HG02642 (cell line): ENCODE measurements at regions not wholly inside any gene's neighbourhood (a gene's known extent, or its start where the extent isn't known, plus 50 kb on each side); places are given as distances from the start of the nearest gene placed in this dataset.
"Not testable (repeated sequence)": the region's sequence is repeated elsewhere in the genome, so short reads cannot be mapped to it uniquely, and the experiment has no call there.

Experiments used
- ATAC-seq: cut with Tn5 transposase; IDR thresholded peaks from one replicate; pipeline ENCODE4 v1.9.1; 2021; ENCODE audit warnings: mild to moderate bottlenecking; ENCODE audit not compliant: unreplicated experiment, poor library complexity

DNA sequence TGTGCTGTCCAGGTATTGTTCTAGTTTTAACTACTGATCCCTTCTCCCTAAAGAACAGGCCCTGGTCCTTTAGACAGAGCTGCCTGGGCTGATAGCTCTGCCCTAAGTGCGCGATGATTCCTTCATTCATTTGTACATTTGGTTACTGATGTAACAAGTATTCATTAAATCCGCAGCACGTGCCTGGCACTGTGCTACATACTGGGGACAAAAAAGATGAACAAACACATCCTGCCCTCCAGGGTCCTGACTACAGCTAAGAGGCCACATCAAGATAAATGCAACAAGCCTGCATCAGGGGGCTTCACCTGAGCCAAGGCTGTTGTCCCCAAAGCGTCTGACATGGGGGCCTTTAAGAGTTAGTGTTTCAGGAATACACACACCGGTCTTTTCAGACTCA is 99.0 kb upstream of the PODXL start:
- ATAC-seq: no peak

DNA sequence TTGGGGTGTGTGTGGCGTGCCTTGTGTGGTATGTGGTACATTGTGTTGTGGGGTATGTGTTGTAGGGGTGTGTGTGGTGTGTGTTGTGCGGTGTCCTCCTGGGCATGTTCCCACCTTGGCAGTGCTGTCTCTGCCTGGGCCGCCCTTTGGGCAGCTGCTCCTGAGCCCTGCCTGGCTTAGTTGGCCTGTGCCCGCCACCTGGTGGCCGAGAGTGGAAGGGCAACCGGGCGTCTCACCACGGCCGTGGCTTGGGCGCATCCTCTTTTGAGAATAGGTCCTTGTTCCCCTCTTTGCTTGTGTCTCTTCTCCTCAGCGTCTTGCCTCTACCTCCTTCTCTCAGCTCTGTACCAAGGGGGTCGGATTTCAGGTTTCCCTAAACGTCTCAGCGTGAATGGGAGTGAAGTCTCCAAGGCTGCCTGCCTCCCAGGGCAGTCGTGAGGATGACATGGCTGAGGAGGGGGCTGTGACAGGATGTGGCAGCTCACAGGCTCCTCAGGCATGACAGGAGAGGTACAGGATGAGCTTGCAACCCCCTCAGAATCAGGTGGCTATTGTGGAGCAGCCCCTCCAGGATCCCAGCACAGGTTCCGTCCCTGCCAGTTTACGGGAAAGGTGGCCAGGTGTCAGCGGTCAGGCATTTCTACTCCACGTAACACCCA is 98.4 kb upstream of the PODXL start:
- ATAC-seq: peak; percentile 85

DNA sequence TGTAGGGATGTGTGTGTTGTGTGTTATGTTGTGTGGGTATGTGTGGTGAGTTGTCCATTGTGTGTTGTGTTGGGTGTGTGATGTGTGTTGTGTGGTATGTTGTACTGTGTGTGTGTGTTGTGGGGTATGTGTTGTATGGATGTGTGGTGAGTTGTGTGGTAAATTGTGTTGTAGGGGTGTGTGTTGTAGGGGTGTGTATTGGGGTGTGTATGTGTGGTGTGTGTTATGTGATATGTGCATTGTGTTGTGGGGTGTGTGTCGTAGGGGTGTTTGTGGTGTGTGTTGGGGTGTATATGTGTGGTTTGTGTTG is 97.8 kb upstream of the PODXL start:
- ATAC-seq: no peak

DNA sequence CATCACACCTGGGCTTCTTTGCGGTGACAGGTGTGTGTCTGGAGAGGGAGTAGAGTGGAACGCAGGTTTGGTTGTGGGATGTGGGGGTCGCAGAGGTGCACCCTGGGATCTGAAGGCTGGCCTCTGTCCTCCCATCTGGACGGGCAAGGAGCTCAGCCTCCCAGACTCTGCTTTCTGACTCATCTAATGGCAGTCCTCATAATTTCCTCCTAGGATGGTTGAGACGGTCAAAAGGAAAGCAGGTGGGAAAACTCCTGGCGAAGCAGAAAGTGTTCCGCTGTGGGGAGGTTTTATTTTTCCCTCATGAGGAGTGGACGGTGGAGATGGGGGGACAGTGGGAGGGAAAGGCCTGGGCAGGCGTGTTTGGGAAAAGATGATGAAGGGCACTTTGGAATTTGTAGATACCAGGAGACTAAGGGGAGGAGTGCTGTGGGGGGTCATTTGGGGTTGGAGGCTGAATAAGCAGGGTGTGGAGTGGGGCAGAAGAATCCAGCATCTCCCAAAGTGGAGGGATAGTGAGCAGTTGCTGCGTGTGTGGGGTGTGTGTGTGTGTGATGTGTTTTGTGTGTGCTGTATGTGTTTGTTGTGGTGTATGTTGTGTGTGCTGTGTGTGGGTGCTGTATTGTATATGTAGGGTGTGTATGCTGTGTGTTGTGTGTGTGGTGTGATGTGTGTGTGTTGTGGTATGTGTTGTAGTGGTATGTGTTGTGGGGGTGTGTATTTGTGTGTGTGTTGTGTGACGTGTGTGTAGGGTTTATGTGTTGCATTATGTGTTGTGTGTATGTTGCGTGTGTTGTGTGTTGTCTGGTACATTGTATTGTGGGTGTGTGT is 97.2 kb upstream of the PODXL start:
- no peak for ATAC-seq

DNA sequence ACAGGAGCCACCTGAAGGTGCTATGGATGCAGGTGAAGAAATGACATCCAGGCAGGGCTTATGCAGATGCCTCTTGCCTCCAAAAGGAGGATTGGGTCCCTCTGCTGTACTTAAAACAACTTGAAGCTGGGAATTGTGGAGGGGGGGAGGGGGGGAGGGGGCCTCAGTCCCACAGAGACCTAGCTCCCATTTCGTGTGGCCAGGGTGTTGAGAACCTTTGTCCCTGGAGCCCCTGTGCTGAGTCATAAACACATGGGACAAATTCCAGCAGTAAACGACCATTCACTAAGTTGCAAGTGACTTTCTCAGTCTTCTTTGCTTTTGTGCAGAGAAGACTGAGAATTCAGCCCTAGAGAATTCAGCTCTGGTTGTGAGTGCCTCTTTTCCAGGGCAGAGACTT is 96.5 kb upstream of the PODXL start:
- no peak for ATAC-seq

DNA sequence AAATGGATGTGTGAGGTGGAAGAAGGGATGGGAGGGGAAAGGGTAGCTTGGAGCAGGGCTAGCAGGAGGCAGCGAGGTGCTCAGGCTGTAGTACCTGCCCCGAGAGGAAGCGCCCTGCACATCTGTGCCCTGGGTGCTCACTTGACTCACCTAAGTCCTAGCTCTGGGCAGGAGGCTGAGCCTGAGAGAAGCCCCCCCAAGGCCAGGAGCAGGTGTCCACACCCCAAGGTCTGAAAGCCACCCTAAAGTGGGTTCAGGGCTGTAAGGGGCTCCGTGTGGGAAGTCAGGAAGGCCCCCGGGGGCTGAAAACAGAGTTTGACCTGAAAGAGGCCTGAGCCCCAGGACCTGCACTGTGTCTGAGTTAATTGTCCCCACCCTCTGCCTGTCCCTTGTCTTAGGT is 95.8 kb upstream of the PODXL start:
- no peak for ATAC-seq

DNA sequence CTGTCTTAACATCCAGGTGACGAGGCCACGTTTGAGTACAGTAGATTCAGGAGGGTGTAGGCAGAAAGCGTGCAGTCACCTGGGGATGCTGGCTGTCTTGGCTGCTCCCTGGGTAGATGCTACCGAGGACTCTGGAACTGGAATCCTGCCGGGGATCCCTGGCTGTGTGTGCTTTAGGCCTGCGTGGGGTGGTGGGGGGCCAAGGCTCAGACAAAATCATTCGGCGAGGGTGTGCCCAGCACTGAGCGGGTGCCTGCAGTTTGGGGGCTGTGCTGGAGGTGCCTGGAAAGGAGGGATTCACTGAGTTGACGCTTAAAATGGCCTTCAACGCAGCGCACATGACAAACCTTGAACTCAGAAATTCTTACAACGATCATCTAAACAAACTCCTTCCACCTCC is 93.5 kb upstream of the PODXL start:
- no peak for ATAC-seq

DNA sequence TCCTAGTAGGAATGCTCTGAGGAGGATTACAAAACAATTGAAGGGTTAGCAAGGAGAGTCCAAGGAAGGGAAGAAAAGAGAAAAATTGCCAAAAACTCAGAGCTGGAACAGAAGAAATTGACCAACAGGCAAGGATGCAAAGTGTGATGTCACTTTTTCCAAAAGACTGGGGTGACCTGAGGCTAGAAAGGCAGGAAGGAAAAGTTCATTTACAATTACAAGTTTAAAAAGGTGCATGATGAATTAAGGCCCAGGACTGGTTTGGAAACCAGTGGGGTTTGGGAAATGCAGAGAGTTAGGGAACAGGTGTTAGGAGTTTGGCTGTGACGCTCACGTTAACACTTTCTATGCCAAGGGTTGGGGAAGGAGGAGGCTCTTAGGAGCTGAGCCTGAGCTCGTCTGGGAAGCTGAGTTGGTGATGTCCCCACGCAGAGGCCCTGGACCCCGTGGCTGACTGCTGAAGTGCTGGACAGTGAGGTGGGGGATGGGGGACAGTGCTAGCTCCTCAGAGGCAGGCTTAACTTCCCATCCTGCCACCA is 92.6 kb upstream of the PODXL start:
- ATAC-seq: no peak

DNA sequence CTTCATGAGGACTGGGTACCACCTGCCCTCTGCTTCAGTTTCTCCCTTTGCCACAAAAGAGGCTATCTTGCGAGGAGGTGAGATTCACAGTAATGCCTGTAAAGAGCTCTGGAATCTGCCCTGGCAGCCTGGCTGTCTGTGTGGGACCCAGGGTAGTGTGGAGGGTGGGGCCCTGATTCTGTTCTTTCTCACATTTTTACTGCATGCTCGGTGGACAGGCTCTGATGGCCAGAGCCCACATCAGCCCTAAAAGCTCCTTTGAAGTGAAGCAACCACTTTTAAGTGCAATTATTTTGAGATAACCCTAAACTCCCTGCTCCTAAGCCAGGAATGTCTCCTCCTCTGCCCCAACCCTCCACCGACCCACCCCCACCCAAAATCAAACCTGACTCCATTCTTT is 92.1 kb upstream of the PODXL start:
- no peak for ATAC-seq

DNA sequence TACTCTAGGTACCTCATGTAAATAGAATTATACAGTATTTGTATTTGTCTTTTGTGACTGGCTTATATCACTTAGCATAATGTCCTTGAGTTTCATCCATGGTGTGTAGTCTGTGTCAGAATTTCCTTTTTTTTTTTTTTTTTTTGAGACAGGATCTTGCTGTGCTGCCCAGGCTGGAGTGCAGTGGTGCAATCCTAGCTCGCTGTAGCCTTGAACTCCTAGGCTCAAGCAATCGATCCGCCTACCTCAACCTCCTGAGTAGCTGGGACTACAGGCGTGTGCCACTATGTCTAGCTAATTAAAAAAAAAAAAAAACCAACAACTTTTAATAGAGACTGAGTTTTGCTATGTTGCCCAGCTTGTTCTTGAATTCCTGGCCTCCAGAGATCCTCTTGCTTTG is 89.8 kb upstream of the PODXL start:
- ATAC-seq: no peak

DNA sequence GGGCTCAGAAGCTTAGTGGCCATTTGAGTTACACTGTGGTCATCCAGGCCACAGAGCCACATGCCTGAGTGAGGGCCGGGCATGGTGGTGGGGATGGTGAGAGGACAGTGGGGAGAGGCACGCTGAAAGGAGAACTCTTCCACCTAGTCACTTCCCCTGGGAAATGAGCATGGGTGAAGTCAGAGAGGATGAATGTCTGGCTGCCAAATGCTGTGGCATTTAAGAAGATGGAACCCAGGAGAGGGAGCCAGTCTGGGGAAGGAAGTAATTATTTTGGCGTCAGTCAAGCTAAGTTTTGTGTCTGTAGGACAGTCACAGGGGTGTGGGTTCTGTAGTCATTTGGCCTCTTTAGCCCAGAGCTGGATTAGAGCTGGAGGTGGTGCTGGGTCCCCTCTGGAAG is 86.0 kb upstream of the PODXL start:
- ATAC-seq: no peak

DNA sequence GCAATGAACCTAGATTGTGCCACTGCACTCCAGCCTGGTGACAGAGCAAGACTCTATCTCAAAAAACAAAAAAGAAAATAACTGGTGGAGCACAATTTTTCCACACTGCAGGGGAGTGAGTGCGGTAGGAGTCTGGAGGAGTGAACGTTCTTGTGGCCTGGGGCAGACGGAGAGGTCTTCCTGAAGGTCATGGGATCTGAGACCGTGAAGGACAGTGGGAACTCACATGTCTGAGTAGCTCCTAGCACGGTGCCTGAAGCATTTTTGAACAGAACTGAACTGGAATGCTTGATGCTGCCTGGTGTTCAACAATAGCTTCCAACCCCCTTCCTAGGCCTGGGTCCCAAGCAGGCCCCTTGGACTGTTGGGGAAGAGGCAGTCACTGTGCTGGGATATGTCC is 84.3 kb upstream of the PODXL start:
- ATAC-seq: no peak

DNA sequence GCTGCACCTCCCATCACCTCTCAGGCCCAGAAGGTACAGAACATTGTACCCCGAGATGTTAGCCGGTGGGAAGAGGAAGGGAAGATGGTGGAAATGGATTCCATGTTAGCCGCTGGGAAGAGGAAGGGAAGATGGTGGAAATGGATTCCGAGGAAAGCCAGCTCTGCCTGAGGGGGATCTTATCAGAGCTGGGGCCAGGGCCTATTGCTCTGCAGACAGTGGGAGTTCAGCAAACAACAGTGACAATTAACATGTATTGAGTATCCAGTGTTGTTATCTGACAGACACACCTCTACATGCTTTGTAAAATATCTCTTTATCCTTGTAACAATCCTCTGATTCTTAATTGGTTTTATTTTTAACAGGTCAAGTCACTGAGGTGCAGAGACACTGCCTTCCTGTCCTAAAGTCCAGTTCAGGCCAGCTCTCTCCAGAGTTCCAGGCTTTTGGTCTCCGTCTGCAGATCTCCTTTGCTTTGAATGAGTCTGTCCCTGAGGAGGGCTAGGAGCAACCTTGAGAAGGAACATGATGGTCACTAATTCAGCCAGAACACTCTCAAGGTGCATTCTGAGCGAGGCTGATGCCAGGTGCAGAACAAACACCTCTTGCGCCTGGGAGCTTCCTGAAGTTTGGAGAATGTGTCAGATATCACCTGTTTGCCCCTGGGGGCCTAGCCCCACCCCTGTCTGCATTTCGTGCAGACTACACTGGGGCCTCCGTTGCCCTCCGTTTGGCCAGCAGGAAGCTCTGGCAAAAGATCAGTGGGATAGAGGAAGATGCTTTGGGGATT is 82.4 kb upstream of the PODXL start:
- ATAC-seq: no peak

DNA sequence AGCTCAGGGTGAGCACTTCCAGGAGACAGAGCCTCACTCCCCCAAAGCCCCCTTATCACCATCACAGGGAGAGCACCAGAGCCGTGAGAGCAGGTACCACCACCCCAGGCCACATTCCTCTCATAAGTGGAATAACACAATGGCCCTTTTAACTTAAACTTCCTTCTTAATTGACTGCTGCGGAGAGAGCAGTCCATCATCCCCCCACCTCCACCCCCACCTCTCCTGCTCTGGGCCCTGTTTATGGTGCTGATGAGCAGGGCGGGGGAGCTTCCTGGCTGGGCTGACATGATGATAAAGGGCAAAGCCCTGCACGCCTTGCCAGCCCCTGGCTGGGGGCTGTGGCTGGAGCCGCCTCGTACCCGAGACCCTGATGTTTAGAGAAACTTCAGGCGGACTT is 81.4 kb upstream of the PODXL start:
- no peak for ATAC-seq

DNA sequence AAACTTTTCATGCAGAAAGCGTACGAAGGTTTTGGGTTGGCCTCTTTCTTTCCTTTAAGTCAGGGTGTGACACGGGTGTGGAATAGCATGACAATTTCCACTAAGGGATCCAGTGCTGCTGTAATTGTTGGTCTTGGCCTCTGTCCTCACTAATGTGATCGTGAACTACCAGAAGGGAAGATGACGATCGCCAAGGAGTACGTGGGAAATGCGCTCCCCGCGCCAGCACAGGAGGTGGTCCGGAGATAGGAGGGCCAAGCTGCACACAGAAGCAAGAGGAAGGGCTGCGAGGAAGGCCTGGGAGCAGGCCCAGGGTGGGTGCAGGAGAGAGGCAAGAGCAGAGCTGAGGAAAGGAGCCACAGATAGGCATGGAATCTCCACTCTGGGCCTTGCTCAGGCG is 79.7 kb upstream of the PODXL start:
- no peak for ATAC-seq

DNA sequence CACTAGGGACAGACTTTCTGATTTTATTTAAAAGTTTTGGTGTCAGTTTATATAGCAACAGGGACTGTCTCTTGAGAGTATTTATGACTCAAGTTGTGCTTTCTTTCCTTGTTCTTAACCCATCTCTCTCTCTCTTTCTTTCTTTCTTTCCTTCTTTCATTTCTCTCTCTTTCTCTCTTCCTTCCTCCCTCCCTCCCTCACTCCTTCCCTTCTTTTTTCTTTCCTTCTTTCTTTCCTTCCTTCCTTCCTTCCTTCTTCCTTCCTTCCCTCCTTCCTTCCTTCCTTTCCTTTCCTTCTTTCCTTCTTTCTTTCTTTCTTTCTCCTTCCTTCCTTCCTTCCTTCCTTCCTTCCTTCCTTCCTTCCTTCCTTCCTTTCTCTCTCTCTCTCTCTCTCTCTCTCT is 77.8 kb upstream of the PODXL start:
- not testable (repeated sequence) for ATAC-seq

DNA sequence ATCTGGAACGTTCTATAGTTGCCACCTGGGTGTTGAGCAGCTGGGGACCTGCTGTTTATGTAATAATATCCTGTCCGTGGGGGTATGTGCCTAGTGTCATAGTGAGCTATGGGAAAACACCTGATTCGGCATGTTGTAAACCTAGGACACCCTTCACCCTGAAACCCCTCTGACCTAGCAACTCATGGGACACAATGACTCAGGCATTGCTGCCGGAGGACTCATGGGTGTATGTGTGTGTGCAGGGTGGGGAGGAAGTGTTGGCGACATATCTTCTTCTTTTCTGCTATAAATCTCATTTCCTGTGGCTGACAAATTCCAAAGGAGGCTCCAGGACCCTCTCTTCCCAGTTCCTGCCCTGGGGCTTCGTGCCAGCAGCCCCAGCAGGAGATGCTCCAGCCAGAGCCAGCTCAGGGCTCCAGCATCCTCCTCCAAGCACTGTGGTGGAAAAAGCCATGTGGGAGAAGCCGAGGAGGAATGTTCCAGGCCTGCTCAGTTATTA is 77.0 kb upstream of the PODXL start:
- no peak for ATAC-seq

DNA sequence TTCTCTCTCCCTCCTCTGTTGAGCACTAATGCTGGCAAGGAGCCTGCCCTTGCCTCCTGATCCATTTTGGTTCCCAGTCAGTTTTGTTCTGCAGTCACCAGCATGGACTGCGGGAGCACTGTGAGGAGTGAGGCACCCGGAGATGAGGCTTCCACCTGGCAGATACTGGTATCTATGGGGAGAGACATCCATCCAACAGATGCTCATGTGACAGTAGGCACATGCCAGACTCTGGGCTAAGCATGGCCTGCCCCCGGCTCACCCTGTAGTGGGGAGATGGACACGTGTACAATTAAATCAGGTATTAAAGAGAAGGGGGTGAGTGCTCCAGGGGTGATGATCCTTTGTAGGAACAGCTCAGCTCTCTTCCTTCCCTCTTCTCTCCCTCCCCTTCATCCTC is 74.0 kb upstream of the PODXL start:
- no peak for ATAC-seq

DNA sequence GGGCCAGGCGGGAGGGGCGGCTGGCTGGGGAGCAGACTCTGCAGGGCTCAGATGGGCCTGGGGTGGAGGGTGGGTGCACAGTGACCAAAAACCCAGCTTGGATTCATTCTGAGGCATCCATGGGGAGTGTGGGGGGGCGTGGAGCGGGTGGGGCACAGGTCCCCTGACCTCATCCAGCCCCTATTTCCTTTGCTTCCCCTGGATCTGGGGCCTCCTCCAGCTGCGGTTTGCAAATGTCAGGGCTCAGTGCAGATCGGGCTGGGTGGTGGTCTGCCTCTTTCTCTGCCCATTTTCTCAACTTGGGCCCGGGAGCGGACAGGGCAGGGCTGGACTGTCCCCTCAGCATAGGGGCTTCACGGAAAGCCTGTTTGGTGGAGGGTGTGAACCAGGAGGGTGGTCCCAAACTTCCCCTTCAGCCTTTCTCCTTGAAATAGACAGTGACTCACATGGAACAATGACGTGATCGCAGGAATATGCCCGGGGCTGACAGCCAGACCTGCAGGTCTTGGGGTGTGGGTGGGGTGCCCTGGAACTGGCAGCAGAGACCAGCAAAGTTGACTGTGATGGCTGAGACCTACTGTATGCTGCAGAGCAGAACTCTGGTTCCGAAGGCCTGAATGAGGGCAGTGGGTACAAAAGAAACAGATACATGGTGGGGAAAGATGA is 72.9 kb upstream of the PODXL start:
- ATAC-seq: no peak

DNA sequence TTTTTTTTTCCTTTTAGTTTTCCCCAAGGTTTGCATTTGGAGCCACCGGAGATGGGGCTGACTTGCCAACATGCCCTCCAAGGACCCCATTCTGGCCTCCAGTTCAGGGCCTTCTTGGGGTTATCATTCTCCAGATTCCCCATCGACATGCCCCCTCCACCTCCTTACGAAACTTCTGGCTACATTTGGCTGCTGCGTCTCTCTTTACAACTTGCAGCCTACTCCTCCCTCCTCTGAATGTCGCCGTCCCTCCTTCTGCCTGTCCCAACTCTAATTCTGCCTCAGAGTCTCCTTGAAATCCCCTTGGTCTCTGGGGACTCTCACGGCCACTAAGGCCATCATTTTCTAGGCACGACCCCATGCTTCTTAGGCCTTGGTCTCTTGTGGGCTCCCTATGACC is 72.2 kb upstream of the PODXL start:
- no peak for ATAC-seq
